ENCODE measurements at regions not wholly inside any gene's neighbourhood (a gene's known extent, or its start where the extent isn't known, plus 50 kb on each side); places are given as distances from the start of the nearest gene placed in this dataset.

DNA sequence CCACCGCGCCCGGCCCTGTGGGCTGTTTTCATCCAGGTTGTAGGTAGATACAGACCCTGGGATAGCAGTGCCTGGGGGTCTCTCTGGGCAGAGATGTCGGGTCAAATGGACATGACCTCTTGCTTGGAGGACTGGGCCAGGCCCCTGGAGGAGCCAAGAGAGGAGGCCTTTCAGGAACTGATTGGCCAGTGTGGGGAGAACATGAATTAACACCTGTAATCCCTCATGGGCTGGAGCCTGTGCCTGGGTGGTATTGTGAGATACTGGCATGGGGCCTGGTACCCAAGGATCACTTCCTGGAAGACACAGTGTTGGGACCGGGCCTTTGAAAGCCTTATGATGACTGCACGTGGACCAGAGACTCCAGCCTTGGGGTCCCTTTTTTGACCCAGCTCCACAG is 158.7 kb upstream of the SKOR2 start:
- H3K4me3 ChIP-seq (ENCODE audit: low read depth in 1 of 2, low read length in 2 of 2): no peak overlapping the region
- 74 to 88% methylated on average over 6 of the region's 6 CpGs for WGBS, 2 donors

DNA sequence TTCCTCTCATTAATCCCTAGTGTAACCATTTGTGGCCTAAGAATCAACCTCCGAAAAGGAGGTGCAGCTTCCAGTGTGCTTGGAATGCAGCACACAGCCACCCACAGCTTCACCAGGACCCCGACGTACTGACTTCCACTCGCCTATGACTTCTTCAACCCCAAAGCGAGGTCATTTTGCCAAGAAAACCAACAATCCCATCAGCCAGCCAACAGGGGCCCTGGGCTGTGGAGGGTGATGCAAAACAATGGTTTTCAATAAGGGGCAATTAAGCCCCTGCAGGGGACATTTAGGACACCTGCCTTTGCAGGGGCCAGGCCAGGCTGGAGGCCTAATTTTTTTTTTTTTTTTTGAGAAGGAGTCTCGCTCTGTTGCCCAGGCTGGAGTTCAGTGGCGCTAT is 158.1 kb upstream of the SKOR2 start:
- 92 to 93% methylated on average over 7 of the region's 7 CpGs for WGBS, 2 donors
- no peak overlapping the region for H3K4me3 ChIP-seq (ENCODE audit: low read depth in 1 of 2, low read length in 2 of 2)

More for the DNA sequence above, 158.7 kb upstream of the SKOR2 start:
- Histone ChIP-seq H3K27ac (ENCODE audit: low read depth in 2 of 2, low read length in 1 of 2) (no peak overlapping the region), H3K4me1 (ENCODE audit: control insufficient read depth in 2 of 2, insufficient read depth in 2 of 2, low read length in 1 of 2) (no peaks in the 10 kb centered on the region), H3K36me3 (ENCODE audit: control insufficient read depth in 2 of 2, insufficient read depth in 2 of 2, low read length in 1 of 2) (no peaks in the 10 kb centered on the region), H3K27me3 (ENCODE audit: control insufficient read depth in 1 of 2, insufficient read depth in 2 of 2, low read length in 2 of 2) (no peaks in the 10 kb centered on the region), H3K9me3 (ENCODE audit: control insufficient read depth in 2 of 2, insufficient read depth in 1 of 2, low read depth in 1 of 2, low read length in 1 of 2) (no peaks in the 10 kb centered on the region)

DNA sequence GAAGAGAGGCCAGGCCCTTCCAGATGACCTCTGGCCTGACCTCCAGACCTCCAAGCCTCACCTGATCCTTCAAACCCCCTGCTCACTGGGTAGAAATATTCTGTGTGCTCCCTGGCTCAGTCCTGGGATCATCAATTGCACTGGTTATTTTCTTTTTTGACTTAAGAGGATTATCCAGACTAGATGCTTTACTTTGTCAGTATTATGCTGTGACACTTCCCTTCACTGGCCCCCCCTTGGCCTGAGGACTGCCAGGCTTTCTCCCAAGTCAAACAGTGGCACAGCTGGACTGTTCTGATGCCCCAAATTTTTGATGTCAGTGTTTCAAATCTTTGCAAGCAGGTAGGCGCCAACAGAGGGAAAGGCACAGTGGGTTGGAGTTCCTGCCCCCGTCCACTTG is 156.3 kb upstream of the SKOR2 start:
- Histone ChIP-seq H3K4me3 (ENCODE audit: low read depth in 1 of 2, low read length in 2 of 2) (no peak overlapping the region), H3K27ac (ENCODE audit: low read depth in 2 of 2, low read length in 1 of 2) (no peak overlapping the region), H3K27me3 (ENCODE audit: control insufficient read depth in 1 of 2, insufficient read depth in 2 of 2, low read length in 2 of 2) (no peaks in the 10 kb centered on the region), H3K36me3 (ENCODE audit: control insufficient read depth in 2 of 2, insufficient read depth in 2 of 2, low read length in 1 of 2) (no peaks in the 10 kb centered on the region), H3K4me1 (ENCODE audit: control insufficient read depth in 2 of 2, insufficient read depth in 2 of 2, low read length in 1 of 2) (no peaks in the 10 kb centered on the region), H3K9me3 (ENCODE audit: control insufficient read depth in 2 of 2, insufficient read depth in 1 of 2, low read depth in 1 of 2, low read length in 1 of 2) (no peaks in the 10 kb centered on the region)
- 83 to 89% methylated on average over 2 of the region's 2 CpGs for WGBS, 2 donors

More for the DNA sequence above, 158.1 kb upstream of the SKOR2 start:
- Histone ChIP-seq H3K36me3 (ENCODE audit: control insufficient read depth in 2 of 2, insufficient read depth in 2 of 2, low read length in 1 of 2) (no peaks in the 10 kb centered on the region), H3K4me1 (ENCODE audit: control insufficient read depth in 2 of 2, insufficient read depth in 2 of 2, low read length in 1 of 2) (no peaks in the 10 kb centered on the region), H3K9me3 (ENCODE audit: control insufficient read depth in 2 of 2, insufficient read depth in 1 of 2, low read depth in 1 of 2, low read length in 1 of 2) (no peaks in the 10 kb centered on the region), H3K27ac (ENCODE audit: low read depth in 2 of 2, low read length in 1 of 2) (no peak overlapping the region), H3K27me3 (ENCODE audit: control insufficient read depth in 1 of 2, insufficient read depth in 2 of 2, low read length in 2 of 2) (no peaks in the 10 kb centered on the region)

DNA sequence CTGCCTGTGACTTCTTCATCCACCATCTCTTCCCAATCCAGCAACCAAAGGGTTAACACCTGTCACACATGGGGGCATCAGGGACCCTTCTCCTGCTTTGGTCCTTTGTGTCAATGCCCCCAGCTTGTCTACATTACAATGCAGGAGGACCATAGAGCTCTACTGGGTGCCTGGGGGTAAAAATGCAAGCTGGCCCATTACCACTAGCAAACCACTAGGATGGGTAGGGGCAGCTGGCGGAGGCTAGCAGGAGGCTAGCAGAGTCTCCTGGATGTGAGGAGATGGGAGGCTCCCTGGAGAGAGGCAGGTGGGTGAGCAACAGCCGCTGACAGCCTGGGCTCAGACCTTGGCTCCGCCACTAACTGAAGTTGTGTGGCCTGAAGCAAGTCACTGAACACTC is 153.4 kb upstream of the SKOR2 start:
- Histone ChIP-seq H3K27me3 (ENCODE audit: control insufficient read depth in 1 of 2, insufficient read depth in 2 of 2, low read length in 2 of 2) (no peaks in the 10 kb centered on the region), H3K9me3 (ENCODE audit: control insufficient read depth in 2 of 2, insufficient read depth in 1 of 2, low read depth in 1 of 2, low read length in 1 of 2) (no peaks in the 10 kb centered on the region), H3K36me3 (ENCODE audit: control insufficient read depth in 2 of 2, insufficient read depth in 2 of 2, low read length in 1 of 2) (no peaks in the 10 kb centered on the region), H3K4me3 (ENCODE audit: low read depth in 1 of 2, low read length in 2 of 2) (no peak overlapping the region), H3K4me1 (ENCODE audit: control insufficient read depth in 2 of 2, insufficient read depth in 2 of 2, low read length in 1 of 2) (no peaks in the 10 kb centered on the region), H3K27ac (ENCODE audit: low read depth in 2 of 2, low read length in 1 of 2) (no peak overlapping the region)
- WGBS, 2 donors: 80 to 87% methylated on average over 3 of the region's 3 CpGs

DNA sequence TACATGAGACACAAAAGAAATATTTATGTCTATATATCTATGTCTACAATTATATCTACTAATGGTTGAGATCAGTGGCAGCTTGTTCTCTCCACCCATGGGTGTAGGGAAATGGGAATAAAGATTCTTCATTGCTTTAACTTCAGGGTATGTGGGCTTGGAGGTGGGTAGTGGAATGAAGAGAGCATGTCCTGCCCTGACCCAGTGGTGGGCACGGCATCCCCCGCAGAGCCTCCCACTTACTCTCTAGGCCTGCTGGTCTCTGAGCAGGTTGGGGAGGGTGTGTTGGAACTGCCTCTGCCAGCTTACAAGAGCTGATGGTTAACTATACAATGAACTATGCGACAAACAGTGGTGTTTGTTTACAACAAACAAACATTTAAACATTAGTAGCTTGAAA is 152.5 kb upstream of the SKOR2 start:
- no peak overlapping the region for H3K4me3 ChIP-seq (ENCODE audit: low read depth in 1 of 2, low read length in 2 of 2)
- no peaks in the 10 kb centered on the region for H3K4me1 ChIP-seq (ENCODE audit: control insufficient read depth in 2 of 2, insufficient read depth in 2 of 2, low read length in 1 of 2)
- WGBS, 2 donors: 47 to 54% methylated on average over 3 of the region's 3 CpGs
- no peak overlapping the region for H3K27ac ChIP-seq (ENCODE audit: low read depth in 2 of 2, low read length in 1 of 2)
- H3K27me3 ChIP-seq (ENCODE audit: control insufficient read depth in 1 of 2, insufficient read depth in 2 of 2, low read length in 2 of 2): no peaks in the 10 kb centered on the region
- no peaks in the 10 kb centered on the region for H3K36me3 ChIP-seq (ENCODE audit: control insufficient read depth in 2 of 2, insufficient read depth in 2 of 2, low read length in 1 of 2)
- H3K9me3 ChIP-seq (ENCODE audit: control insufficient read depth in 2 of 2, insufficient read depth in 1 of 2, low read depth in 1 of 2, low read length in 1 of 2): peaks cover 0 to 5% of the 10 kb centered on the region in 2 donors

DNA sequence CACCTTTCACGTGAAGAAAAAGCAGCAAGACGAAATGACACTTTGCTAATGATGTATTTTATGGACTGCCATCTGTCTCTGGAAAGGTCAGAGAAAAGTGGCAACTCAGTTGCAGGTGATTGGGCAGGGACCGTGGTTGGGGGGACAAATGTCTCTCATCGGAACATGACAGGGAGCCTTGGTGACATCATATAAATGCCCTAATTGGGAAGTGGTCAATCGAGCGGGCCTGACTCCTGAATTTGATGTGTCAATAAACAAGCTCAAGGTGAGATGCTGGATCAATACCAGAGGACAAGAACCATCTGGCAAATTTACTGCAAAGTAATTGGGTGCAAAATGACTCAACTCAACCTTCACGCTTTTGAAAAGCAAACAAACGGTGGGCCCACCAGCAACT is 151.9 kb upstream of the SKOR2 start:
- Histone ChIP-seq H3K27me3 (ENCODE audit: control insufficient read depth in 1 of 2, insufficient read depth in 2 of 2, low read length in 2 of 2) (no peaks in the 10 kb centered on the region), H3K36me3 (ENCODE audit: control insufficient read depth in 2 of 2, insufficient read depth in 2 of 2, low read length in 1 of 2) (no peaks in the 10 kb centered on the region), H3K27ac (ENCODE audit: low read depth in 2 of 2, low read length in 1 of 2) (no peak overlapping the region), H3K4me1 (ENCODE audit: control insufficient read depth in 2 of 2, insufficient read depth in 2 of 2, low read length in 1 of 2) (no peaks in the 10 kb centered on the region), H3K4me3 (ENCODE audit: low read depth in 1 of 2, low read length in 2 of 2) (no peak overlapping the region), H3K9me3 (ENCODE audit: control insufficient read depth in 2 of 2, insufficient read depth in 1 of 2, low read depth in 1 of 2, low read length in 1 of 2) (peaks cover 0 to 5% of the 10 kb centered on the region in 2 donors)
- 41 to 46% methylated on average over 8 of the region's 8 CpGs for WGBS, 2 donors

DNA sequence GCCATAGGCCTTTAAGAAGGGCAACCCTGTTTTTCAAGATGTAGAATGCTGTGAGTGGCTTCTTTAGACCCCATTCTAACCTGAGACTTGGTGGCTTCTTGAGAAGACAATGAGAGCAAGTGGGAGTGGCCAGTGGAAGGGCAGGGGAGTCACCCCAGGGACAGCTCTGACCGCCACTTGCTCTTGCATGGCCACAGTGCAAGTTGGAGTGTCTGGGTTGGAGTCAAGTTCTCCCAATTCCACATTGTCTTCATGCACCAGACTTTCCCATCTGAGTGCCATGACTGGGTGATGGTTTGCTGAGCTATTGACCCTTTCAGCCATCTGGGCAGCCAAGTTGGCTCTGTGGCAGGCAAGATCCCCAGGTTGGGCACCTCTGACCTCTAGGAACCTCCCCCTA is 148.0 kb upstream of the SKOR2 start:
- 66 to 83% methylated on average over 1 of the region's 1 CpG for WGBS, 2 donors

DNA sequence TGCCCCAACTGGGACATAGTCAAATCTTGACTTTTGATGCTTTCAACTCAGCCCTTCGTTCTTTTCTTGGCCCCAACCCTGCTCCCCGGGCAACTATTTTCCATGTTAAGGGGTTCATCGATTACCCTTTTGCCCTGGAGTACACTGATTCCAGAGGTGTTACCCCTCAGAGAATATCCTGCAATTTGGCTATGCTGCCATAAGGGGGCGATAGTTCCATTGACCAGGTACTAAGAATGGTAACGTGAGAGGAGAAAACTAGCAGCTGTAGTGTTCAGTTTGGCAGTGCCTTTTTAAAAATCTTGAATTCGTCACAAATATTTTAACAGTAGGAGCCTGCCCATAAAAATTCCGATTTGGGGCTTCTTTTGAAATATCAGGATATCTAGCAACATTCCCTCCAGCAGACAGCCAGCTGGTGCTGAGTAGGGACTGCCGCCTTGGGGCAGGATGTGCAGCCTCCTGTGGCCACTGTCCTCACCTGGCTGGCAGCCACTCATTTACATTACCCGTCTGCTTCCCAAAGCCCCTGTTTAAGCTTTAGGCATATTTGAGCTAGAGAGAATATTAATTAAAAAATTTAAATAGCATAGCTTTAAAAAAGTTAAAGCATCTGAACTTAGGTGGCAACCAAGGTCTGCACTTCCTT is 146.3 kb upstream of the SKOR2 start:
- Histone ChIP-seq H3K27me3 (ENCODE audit: control insufficient read depth in 1 of 2, insufficient read depth in 2 of 2, low read length in 2 of 2) (no peaks in the 10 kb centered on the region), H3K27ac (ENCODE audit: low read depth in 2 of 2, low read length in 1 of 2) (no peak overlapping the region), H3K4me3 (ENCODE audit: low read depth in 1 of 2, low read length in 2 of 2) (no peak overlapping the region), H3K4me1 (ENCODE audit: control insufficient read depth in 2 of 2, insufficient read depth in 2 of 2, low read length in 1 of 2) (no peaks in the 10 kb centered on the region), H3K36me3 (ENCODE audit: control insufficient read depth in 2 of 2, insufficient read depth in 2 of 2, low read length in 1 of 2) (no peaks in the 10 kb centered on the region), H3K9me3 (ENCODE audit: control insufficient read depth in 2 of 2, insufficient read depth in 1 of 2, low read depth in 1 of 2, low read length in 1 of 2) (peaks cover 0 to 7% of the 10 kb centered on the region in 2 donors)
- 36 to 38% methylated on average over 9 of the region's 9 CpGs for WGBS, 2 donors

More for the DNA sequence above, 148.0 kb upstream of the SKOR2 start:
- peaks cover 0 to 7% of the 10 kb centered on the region in 2 donors for H3K9me3 ChIP-seq (ENCODE audit: control insufficient read depth in 2 of 2, insufficient read depth in 1 of 2, low read depth in 1 of 2, low read length in 1 of 2)
- H3K36me3 ChIP-seq (ENCODE audit: control insufficient read depth in 2 of 2, insufficient read depth in 2 of 2, low read length in 1 of 2): no peaks in the 10 kb centered on the region
- no peaks in the 10 kb centered on the region for H3K27me3 ChIP-seq (ENCODE audit: control insufficient read depth in 1 of 2, insufficient read depth in 2 of 2, low read length in 2 of 2)
- H3K4me1 ChIP-seq (ENCODE audit: control insufficient read depth in 2 of 2, insufficient read depth in 2 of 2, low read length in 1 of 2): no peaks in the 10 kb centered on the region
- no peak overlapping the region for H3K27ac ChIP-seq (ENCODE audit: low read depth in 2 of 2, low read length in 1 of 2)
- no peak overlapping the region for H3K4me3 ChIP-seq (ENCODE audit: low read depth in 1 of 2, low read length in 2 of 2)

DNA sequence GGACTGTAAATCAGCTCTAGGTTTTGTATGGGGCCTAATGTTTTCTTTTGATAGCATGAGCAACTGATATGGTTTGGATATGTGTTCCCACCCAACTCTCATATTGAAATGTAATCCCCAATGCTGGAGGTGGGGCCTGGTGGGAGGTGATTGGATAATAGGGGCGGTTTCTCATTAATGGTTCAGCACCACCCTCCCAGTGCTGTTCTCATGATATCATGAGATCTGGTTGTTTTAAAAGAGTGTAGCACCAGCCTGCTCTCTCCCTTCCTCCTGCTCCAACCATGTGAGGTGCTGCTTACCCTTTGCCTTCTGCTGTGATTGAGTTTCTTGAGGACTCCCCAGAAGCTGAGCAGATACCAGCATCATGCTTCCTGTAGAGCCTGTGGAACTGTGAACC is 140.2 kb upstream of the SKOR2 start:
- Histone ChIP-seq H3K36me3 (ENCODE audit: control insufficient read depth in 2 of 2, insufficient read depth in 2 of 2, low read length in 1 of 2) (no peaks in the 10 kb centered on the region), H3K4me1 (ENCODE audit: control insufficient read depth in 2 of 2, insufficient read depth in 2 of 2, low read length in 1 of 2) (no peaks in the 10 kb centered on the region), H3K27ac (ENCODE audit: low read depth in 2 of 2, low read length in 1 of 2) (no peak overlapping the region), H3K27me3 (ENCODE audit: control insufficient read depth in 1 of 2, insufficient read depth in 2 of 2, low read length in 2 of 2) (no peaks in the 10 kb centered on the region), H3K9me3 (ENCODE audit: control insufficient read depth in 2 of 2, insufficient read depth in 1 of 2, low read depth in 1 of 2, low read length in 1 of 2) (no peaks in the 10 kb centered on the region), H3K4me3 (ENCODE audit: low read depth in 1 of 2, low read length in 2 of 2) (no peak overlapping the region)
- WGBS, 2 donors: 84 to 92% methylated on average over 1 of the region's 1 CpG

DNA sequence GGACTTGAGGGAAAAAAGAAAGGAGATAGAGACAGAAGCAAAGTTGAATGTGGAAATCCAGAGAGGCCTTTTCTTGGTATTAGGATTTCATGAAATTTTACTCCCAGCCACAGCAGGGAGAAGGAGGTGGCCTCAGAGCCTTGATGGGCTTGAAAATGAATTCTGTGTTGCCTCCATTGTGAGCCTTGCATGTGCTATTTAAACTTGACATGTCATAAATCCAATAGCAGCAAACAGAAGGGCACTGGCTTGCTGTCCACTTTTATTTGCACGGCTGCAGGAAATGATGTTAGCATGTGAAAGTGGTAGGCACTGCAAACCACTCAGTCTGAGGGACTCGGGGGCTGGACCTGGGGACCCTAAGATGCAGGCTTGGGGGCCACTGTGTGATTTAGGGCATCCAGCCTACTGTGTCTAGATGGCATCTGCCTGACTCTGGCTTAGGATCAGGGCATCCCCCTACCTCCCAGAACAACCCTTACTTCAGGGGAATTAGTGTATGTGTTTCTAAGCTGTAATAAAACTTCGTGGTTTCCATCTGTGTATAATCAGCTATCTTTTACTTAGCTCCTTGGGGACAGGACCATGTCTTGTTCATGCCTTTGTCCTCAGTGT is 139.1 kb upstream of the SKOR2 start:
- H3K4me3 ChIP-seq (ENCODE audit: low read depth in 1 of 2, low read length in 2 of 2): no peak overlapping the region
- H3K9me3 ChIP-seq (ENCODE audit: control insufficient read depth in 2 of 2, insufficient read depth in 1 of 2, low read depth in 1 of 2, low read length in 1 of 2): no peaks in the 10 kb centered on the region
- no peaks in the 10 kb centered on the region for H3K36me3 ChIP-seq (ENCODE audit: control insufficient read depth in 2 of 2, insufficient read depth in 2 of 2, low read length in 1 of 2)
- WGBS, 2 donors: 46 to 53% methylated on average over 3 of the region's 3 CpGs
- H3K27ac ChIP-seq (ENCODE audit: low read depth in 2 of 2, low read length in 1 of 2): no peak overlapping the region
- H3K4me1 ChIP-seq (ENCODE audit: control insufficient read depth in 2 of 2, insufficient read depth in 2 of 2, low read length in 1 of 2): no peaks in the 10 kb centered on the region
- no peaks in the 10 kb centered on the region for H3K27me3 ChIP-seq (ENCODE audit: control insufficient read depth in 1 of 2, insufficient read depth in 2 of 2, low read length in 2 of 2)

Measured in esophagus (tissue), 2 donors.